ENCODE measurements at regions not wholly inside any gene's neighbourhood (a gene's known extent, or its start where the extent isn't known, plus 50 kb on each side); places are given as distances from the start of the nearest gene placed in this dataset.

GRCh38 chr16:86170720-86171119 is 271.8 kb downstream of the IRF8 start:
- Histone ChIP-seq H3K36me3 (ENCODE audit: control insufficient read depth, low read length) (no peaks in the 10 kb centered on the region), H3K9me3 (ENCODE audit: control insufficient read depth, insufficient read depth, low read length) (peaks cover 11% of the 10 kb centered on the region; the same call in 1 of the 2 replicates), H3K9me2 (replicated peaks; ENCODE audit: control insufficient read depth, low read length) (no peaks in the 10 kb centered on the region), H3K4me1 (ENCODE audit: control insufficient read depth, low read length) (no peaks in the 10 kb centered on the region), H3K27ac (ENCODE audit: low read depth, low read length) (no peak overlapping the region), H3K79me2 (ENCODE audit: control insufficient read depth, low read length) (no peaks in the 10 kb centered on the region), H3K27me3 (ENCODE audit: control insufficient read depth, low read length) (peaks cover 12% of the 10 kb centered on the region; the same call in 1 of the 2 replicates), H3K4me3 (ENCODE audit: low read length) (no peak overlapping the region), H4K20me1 (ENCODE audit: control insufficient read depth, insufficient read depth, low read depth, low read length) (no peaks in the 10 kb centered on the region), H3F3A (ENCODE audit: control insufficient read depth, insufficient read depth) (no peaks in the 10 kb centered on the region), H3K4me2 (ENCODE audit: low read length) (no peak overlapping the region)
- no peak for TF ChIP-seq EZH2phosphoT487 (IDR thresholded peaks at IDR 0.05; ENCODE audit: borderline replicate concordance, low read length)

- Histone ChIP-seq H3K4me1 (ENCODE audit: control insufficient read depth, low read length) (no peaks in the 10 kb centered on the region), H4K20me1 (ENCODE audit: control insufficient read depth, insufficient read depth, low read depth, low read length) (no peaks in the 10 kb centered on the region), H3K9me2 (replicated peaks; ENCODE audit: control insufficient read depth, low read length) (no peaks in the 10 kb centered on the region), H3K79me2 (ENCODE audit: control insufficient read depth, low read length) (no peaks in the 10 kb centered on the region), H3K36me3 (ENCODE audit: control insufficient read depth, low read length) (no peaks in the 10 kb centered on the region), H3F3A (ENCODE audit: control insufficient read depth, insufficient read depth) (no peaks in the 10 kb centered on the region), H3K9me3 (ENCODE audit: control insufficient read depth, insufficient read depth, low read length) (peaks cover 7% of the 10 kb centered on the region; the same call in 1 of the 2 replicates), H3K27ac (ENCODE audit: low read depth, low read length) (no peak overlapping the region), H3K4me3 (ENCODE audit: low read length) (no peak overlapping the region), H3K4me2 (ENCODE audit: low read length) (no peak overlapping the region), H3K27me3 (ENCODE audit: control insufficient read depth, low read length) (peaks cover 10% of the 10 kb centered on the region; the same call in 1 of the 2 replicates)
- no peak for TF ChIP-seq CTCF (IDR thresholded peaks at IDR 0.05; ENCODE audit: low read depth, low read length, poor library complexity, severe bottlenecking)
- TF ChIP-seq EZH2phosphoT487 (IDR thresholded peaks at IDR 0.05; ENCODE audit: borderline replicate concordance, low read length), result no peak
Observed at GRCh38 chr16:86171329-86171728, 272.4 kb downstream of the IRF8 start.

GRCh38 chr16:86175816-86176215 is 276.9 kb downstream of the IRF8 start:
- H3K79me2 ChIP-seq (ENCODE audit: control insufficient read depth, low read length), result no peaks in the 10 kb centered on the region
- H4K20me1 ChIP-seq (ENCODE audit: control insufficient read depth, insufficient read depth, low read depth, low read length), result no peaks in the 10 kb centered on the region
- TF ChIP-seq CTCF (IDR thresholded peaks at IDR 0.05; ENCODE audit: low read depth, low read length, poor library complexity, severe bottlenecking) (no peak), EZH2phosphoT487 (IDR thresholded peaks at IDR 0.05; ENCODE audit: borderline replicate concordance, low read length) (no peak)
- H3K9me2 ChIP-seq (replicated peaks; ENCODE audit: control insufficient read depth, low read length), result no peaks in the 10 kb centered on the region
- H3K4me1 ChIP-seq (ENCODE audit: control insufficient read depth, low read length), result no peaks in the 10 kb centered on the region
- H3F3A ChIP-seq (ENCODE audit: control insufficient read depth, insufficient read depth), result no peaks in the 10 kb centered on the region
- H3K4me2 ChIP-seq (ENCODE audit: low read length), result no peak overlapping the region
- no peak overlapping the region for H3K27ac ChIP-seq (ENCODE audit: low read depth, low read length)
- H3K36me3 ChIP-seq (ENCODE audit: control insufficient read depth, low read length), result no peaks in the 10 kb centered on the region
- peaks cover 5% of the 10 kb centered on the region; the same call in 1 of the 2 replicates for H3K27me3 ChIP-seq (ENCODE audit: control insufficient read depth, low read length)
- H3K9me3 ChIP-seq (ENCODE audit: control insufficient read depth, insufficient read depth, low read length), result no peaks in the 10 kb centered on the region
- no peak overlapping the region for H3K4me3 ChIP-seq (ENCODE audit: low read length)

DNA sequence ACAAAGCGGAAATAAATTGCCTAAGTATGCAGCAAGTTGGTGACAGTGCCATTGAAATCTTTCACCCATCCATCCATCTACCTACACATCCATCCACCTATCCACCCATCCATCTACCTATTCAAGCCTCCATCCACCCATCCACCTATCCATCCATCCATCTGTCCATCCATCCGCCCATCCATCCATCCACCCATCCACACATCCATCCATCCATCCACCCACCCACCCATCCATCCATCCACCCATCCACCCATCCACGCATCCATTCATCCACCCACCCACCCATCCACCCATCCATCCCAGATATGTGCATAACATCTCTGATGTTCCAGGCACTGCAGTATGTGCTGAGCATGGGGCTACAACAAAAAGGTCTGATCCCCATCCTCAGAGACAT is 277.5 kb downstream of the IRF8 start:
- TF ChIP-seq EZH2phosphoT487 (IDR thresholded peaks at IDR 0.05; ENCODE audit: borderline replicate concordance, low read length) (no peak), CTCF (IDR thresholded peaks at IDR 0.05; ENCODE audit: low read depth, low read length, poor library complexity, severe bottlenecking) (no peak)
- H3K9me2 ChIP-seq (replicated peaks; ENCODE audit: control insufficient read depth, low read length), result no peaks in the 10 kb centered on the region
- H3K36me3 ChIP-seq (ENCODE audit: control insufficient read depth, low read length), result no peaks in the 10 kb centered on the region
- H3K79me2 ChIP-seq (ENCODE audit: control insufficient read depth, low read length), result no peaks in the 10 kb centered on the region
- peaks cover 5% of the 10 kb centered on the region; the same call in 1 of the 2 replicates for H3K27me3 ChIP-seq (ENCODE audit: control insufficient read depth, low read length)
- no peak overlapping the region for H3K4me2 ChIP-seq (ENCODE audit: low read length)
- H3F3A ChIP-seq (ENCODE audit: control insufficient read depth, insufficient read depth), result no peaks in the 10 kb centered on the region
- H3K4me1 ChIP-seq (ENCODE audit: control insufficient read depth, low read length), result no peaks in the 10 kb centered on the region
- no peak overlapping the region for H3K27ac ChIP-seq (ENCODE audit: low read depth, low read length)
- H4K20me1 ChIP-seq (ENCODE audit: control insufficient read depth, insufficient read depth, low read depth, low read length), result no peaks in the 10 kb centered on the region
- no peak overlapping the region for H3K4me3 ChIP-seq (ENCODE audit: low read length)
- H3K9me3 ChIP-seq (ENCODE audit: control insufficient read depth, insufficient read depth, low read length), result peaks cover 2% of the 10 kb centered on the region; the same call in 1 of the 2 replicates

Data from DOHH2 (cell line).